ENCODE measurements at regions not wholly inside any gene's neighbourhood (a gene's known extent, or its start where the extent isn't known, plus 50 kb on each side); places are given as distances from the start of the nearest gene placed in this dataset.

GRCh38 chr2:138237667-138238384, 263.7 kb upstream of the SPOPL start:
- no peak overlapping the region for H3K4me3 Mint-ChIP-seq
- no peaks in the 10 kb centered on the region for H3K36me3 Mint-ChIP-seq (ENCODE audit: low read depth)
- H3K27me3 Mint-ChIP-seq (ENCODE audit: low read depth, poor library complexity) = no peaks in the 10 kb centered on the region
- TF ChIP-seq, protein P1, sequence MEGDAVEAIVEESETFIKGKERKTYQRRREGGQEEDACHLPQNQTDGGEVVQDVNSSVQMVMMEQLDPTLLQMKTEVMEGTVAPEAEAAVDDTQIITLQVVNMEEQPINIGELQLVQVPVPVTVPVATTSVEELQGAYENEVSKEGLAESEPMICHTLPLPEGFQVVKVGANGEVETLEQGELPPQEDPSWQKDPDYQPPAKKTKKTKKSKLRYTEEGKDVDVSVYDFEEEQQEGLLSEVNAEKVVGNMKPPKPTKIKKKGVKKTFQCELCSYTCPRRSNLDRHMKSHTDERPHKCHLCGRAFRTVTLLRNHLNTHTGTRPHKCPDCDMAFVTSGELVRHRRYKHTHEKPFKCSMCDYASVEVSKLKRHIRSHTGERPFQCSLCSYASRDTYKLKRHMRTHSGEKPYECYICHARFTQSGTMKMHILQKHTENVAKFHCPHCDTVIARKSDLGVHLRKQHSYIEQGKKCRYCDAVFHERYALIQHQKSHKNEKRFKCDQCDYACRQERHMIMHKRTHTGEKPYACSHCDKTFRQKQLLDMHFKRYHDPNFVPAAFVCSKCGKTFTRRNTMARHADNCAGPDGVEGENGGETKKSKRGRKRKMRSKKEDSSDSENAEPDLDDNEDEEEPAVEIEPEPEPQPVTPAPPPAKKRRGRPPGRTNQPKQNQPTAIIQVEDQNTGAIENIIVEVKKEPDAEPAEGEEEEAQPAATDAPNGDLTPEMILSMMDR (IDR thresholded peaks at IDR 0.05) = no peak
- no peaks in the 10 kb centered on the region for H3K4me1 Mint-ChIP-seq
- no peak for DNase-seq
- H3K9me3 Mint-ChIP-seq = no peaks in the 10 kb centered on the region
- H3K27ac Mint-ChIP-seq = no peak overlapping the region

DNA sequence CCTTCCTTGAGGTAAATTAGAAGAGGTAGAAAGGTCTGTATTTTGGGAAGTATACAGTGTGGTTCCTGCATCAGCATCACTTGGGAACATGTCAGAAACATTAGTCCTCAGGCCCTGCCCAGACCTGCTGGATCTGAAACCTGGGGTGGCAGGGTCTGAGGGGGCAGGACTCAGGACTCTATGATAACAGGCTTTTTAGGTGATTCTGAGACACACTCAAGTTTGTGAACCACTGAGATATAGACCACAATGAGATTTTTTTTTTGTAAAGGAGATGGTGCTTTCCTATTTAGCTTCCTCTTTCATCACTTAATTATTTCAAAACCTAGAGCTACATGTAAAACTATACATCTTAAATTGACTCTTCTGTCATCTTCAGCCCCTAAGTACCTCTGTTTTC, 262.7 kb upstream of the SPOPL start:
- no peak overlapping the region for H3K4me3 Mint-ChIP-seq
- no peak for DNase-seq
- H3K27ac Mint-ChIP-seq = no peak overlapping the region
- TF ChIP-seq, protein P1 (IDR thresholded peaks at IDR 0.05) = no peak
- no peaks in the 10 kb centered on the region for H3K4me1 Mint-ChIP-seq
- H3K36me3 Mint-ChIP-seq (ENCODE audit: low read depth) = no peaks in the 10 kb centered on the region
- no peaks in the 10 kb centered on the region for H3K9me3 Mint-ChIP-seq
- H3K27me3 Mint-ChIP-seq (ENCODE audit: low read depth, poor library complexity) = no peaks in the 10 kb centered on the region

GRCh38 chr2:138239902-138240491, 261.6 kb upstream of the SPOPL start:
- Mint-ChIP-seq H3K4me3 (no peak overlapping the region), H3K4me1 (no peaks in the 10 kb centered on the region), H3K9me3 (no peaks in the 10 kb centered on the region), H3K27ac (no peak overlapping the region), H3K27me3 (ENCODE audit: low read depth, poor library complexity) (no peaks in the 10 kb centered on the region), H3K36me3 (ENCODE audit: low read depth) (no peaks in the 10 kb centered on the region)
- no peak for DNase-seq
- TF ChIP-seq, protein P1 (IDR thresholded peaks at IDR 0.05) = no peak

- no peak overlapping the region for H3K27ac Mint-ChIP-seq
- TF ChIP-seq, protein P1 (IDR thresholded peaks at IDR 0.05) = no peak
- H3K4me3 Mint-ChIP-seq = no peak overlapping the region
- H3K27me3 Mint-ChIP-seq (ENCODE audit: low read depth, poor library complexity) = no peaks in the 10 kb centered on the region
- H3K9me3 Mint-ChIP-seq = no peaks in the 10 kb centered on the region
- H3K36me3 Mint-ChIP-seq (ENCODE audit: low read depth) = no peaks in the 10 kb centered on the region
- DNase-seq = no peak
- H3K4me1 Mint-ChIP-seq = no peaks in the 10 kb centered on the region
Observed at GRCh38 chr2:138243372-138243771, 258.2 kb upstream of the SPOPL start.

GRCh38 chr2:138244501-138244925, 257.1 kb upstream of the SPOPL start:
- Mint-ChIP-seq H3K36me3 (ENCODE audit: low read depth) (no peaks in the 10 kb centered on the region), H3K9me3 (no peaks in the 10 kb centered on the region), H3K27me3 (ENCODE audit: low read depth, poor library complexity) (no peaks in the 10 kb centered on the region), H3K27ac (no peak overlapping the region), H3K4me3 (no peak overlapping the region), H3K4me1 (no peaks in the 10 kb centered on the region)
- DNase-seq = no peak
- TF ChIP-seq, protein P1 (IDR thresholded peaks at IDR 0.05) = no peak

DNA sequence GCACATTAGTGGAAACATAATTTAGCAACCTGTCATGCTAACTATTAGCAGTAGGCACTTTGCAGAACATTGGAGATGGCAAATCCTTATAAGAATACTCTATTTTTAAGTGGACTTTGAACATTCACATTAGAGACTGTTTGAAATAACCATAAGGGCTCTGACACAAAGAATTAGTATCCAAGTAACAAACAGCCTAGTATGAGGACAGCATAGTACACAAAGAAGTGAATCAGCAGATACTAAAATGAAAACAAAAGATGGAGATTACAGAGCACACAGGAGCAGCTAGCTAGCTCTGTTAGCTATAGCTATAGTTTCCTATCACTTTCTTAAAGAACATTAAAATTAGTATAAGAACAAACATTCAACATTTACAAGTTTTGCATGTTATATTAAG, 256.3 kb upstream of the SPOPL start:
- Mint-ChIP-seq H3K27ac (no peak overlapping the region), H3K4me3 (no peak overlapping the region), H3K36me3 (ENCODE audit: low read depth) (no peaks in the 10 kb centered on the region), H3K9me3 (no peaks in the 10 kb centered on the region), H3K27me3 (ENCODE audit: low read depth, poor library complexity) (no peaks in the 10 kb centered on the region), H3K4me1 (no peaks in the 10 kb centered on the region)
- TF ChIP-seq, protein P1 (IDR thresholded peaks at IDR 0.05) = no peak
- no peak for DNase-seq

Measured in nephron progenitor cell (in vitro differentiated cells).